ENCODE measurements at regions not wholly inside any gene's neighbourhood (a gene's known extent, or its start where the extent isn't known, plus 50 kb on each side); places are given as distances from the start of the nearest gene placed in this dataset.
"Not testable (repeated sequence)": the region's sequence is repeated elsewhere in the genome, so short reads cannot be mapped to it uniquely, and the experiment has no call there.

GRCh38 chr6:170192905-170193304, 98.0 kb downstream of the DLL1 start:
- DNase-seq: no peak

DNA sequence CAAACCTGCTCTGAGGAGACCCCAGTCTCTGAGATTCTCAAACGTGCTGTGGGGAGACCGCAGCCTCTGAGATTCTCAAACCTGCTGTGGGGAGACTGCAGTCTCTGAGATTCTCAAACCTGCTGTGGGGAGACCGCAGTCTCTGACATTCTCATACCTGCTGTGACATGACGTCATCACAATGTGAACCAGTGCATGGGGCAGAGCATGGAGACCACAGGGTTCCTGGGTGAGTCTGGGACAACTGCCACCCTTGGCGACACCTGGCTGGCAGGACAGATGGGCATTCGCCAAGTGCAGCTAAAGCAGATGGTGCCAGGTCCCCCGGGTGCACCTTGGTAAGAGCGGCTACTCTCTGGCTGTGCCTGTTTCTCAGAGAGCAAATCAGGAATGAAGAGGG, 98.8 kb downstream of the DLL1 start:
- DNase-seq: not testable (repeated sequence)

DNA sequence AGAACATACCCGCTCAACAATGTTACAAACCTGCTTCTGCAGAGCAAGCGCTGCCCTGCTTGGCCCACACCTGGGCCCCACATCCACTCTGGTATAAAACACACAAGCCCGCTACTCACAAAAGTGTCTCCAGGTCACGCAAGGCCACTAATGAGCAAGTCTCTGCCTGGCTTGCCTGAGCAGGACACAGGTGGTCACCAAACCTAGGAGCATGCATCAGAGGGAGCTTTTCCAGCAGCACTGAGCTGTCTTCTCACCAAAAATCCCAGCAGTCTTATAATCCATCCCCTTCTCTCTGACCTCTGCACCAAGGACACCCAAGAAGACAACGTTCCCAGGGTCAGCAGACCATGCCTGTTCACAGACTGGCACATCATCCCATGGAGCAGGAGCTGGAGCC, 100.8 kb downstream of the DLL1 start:
- DNase-seq: no peak

- DNase-seq: no peak
These were observed 101.6 kb downstream of the DLL1 start for GRCh38 chr6:170189236-170189635.

- no peak for DNase-seq
These were observed 102.3 kb downstream of the DLL1 start for GRCh38 chr6:170188571-170189001.

DNA sequence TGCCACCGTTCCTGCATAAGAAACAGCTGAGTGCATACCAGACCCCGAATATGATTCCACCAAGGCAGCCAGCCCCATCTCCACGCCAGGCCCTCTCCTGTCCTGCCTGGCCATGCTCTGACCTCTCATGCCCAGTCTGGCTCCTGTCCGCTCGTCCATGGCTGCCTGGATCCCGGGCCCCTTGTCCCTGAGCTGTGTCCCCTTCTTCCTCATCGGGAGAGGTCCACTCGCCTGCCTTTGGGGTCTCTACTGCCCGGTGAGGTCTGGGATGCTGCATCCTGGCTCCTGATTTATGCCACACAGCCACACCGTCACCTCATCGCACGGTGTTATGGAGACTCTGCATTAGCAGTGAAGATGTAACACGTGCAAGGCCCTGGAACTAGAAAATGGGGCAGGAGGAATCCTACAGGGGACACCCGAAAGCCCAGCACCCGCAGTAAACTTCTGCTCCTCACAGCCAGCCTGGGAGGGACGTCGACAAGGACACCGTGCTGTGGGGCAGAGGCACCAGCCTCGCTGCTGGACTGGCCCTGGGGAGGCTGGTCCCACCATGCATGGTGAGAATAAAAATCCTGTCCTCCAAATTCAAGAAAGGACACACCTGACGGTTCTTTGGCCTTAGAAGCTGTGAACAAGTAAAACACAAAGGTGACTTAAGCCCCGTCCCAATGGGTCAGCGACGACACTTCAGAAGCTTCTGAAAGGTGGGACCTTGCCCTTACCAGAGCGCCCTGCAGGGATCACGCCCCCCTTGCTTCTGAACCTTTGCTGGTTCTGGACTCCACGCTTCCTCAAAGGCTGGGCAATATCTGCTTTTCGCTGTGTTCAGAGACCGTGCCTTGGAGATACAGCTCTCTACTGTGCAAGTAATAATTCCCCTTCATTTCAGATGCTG, 103.0 kb downstream of the DLL1 start:
- DNase-seq: no peak

GRCh38 chr6:170186941-170187668, 103.8 kb downstream of the DLL1 start:
- no peak for DNase-seq

DNA sequence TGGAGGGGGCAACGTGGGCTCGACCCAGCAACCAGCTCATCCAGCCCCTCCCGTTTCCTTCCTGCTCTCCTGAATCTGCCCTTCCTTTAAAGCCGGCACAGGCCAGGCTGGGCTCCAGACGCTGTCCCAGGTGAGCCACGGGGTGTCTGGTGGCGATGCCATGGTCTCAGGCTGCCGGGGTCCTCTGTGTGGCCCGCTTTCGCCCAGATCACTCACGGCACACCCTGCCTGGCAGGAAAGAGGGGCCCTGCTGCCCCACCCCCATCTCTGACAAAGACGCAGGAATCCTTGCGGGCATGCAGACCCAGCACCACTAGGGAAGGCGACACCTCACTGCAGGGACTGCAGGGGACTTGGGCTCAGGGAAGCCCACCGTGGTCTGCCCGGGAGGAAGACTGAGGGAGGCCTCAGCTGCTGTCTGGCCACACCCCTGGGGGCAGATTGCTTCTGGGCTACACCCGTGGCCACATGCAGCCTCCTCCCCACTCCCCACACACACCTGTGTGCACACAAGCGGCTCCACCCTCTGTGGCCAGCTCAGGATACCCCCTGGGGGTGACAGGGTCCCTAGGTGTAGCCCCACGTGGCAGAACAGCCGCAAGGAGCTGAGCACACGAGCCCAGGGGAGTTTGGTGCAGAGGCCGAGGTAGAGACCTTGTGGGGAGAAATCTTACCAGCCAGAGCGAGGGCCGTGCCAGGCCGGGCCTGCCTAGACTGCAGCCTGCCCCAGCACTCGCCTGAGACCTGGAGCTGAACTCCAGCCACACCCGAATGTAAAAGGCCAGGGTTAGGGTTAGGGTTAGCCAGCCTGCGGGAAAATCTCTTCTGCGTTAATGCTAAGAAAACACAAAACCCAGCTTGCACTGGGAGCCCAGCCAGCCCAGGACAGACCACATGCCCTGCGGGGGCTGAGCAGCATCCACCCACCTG, 104.6 kb downstream of the DLL1 start:
- no peak for DNase-seq

DNA sequence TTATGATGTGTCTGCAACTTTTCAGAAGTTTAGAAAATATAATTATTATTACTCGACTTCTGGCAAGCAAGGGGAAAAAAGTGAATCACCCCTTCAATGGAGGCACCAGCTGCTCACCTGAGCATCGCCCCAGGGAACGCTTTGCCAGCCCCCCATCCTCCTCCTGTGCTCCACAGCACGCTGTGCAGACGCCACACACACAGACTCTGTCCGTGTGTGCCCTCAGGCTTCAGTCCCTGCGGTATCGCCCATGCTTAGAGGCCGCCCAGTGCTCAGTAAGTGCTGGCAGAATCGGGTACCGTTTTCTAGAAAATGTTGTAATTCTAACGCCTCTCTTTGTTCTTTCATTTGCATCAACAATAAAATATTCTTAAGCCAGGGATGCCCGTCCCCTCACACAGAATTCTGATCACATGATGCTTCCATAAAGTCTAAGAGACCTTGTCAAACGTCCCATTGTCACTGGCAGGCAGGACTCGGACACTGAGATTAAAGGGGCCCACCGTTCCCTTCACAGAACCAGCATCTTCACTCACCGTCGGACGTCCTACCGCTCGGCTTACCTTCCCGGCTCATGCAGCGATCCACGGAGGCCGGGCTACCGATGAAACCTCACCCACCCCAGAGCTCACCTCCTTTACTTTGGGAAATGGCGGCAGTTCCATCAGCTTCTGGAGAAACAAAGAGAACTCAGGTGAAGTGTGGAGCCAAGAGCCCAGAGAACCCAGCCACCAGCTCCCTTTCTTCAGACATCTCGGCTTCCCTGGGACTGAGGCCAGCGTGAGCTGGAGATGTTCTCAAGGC, 105.5 kb downstream of the DLL1 start:
- no peak for DNase-seq

- no peak for DNase-seq
These were observed 106.6 kb downstream of the DLL1 start for GRCh38 chr6:170184316-170184715.

- DNase-seq: no peak
These were observed 107.4 kb downstream of the DLL1 start for GRCh38 chr6:170183521-170183920.

GRCh38 chr6:170182781-170183120, 108.1 kb downstream of the DLL1 start:
- no peak for DNase-seq

- no peak for DNase-seq
These were observed 108.6 kb downstream of the DLL1 start for GRCh38 chr6:170182093-170182780.

DNA sequence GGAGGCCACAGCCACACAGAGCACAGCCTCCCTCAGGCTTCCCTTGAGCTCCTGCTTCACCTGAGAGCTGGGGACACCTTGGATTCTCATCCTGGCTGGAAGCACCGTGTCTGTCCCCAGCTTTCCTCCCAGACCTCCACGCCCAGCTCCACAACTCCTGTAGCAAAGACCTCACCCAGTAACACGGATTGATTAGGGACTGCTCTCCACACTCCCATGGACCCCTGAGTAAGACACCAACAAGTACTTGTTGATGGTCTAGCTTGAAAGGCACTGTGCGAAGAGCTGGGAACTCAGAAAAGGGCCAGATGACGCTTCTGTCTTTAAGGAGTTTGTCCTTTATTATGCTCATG, 109.6 kb downstream of the DLL1 start:
- no peak for DNase-seq

DNA sequence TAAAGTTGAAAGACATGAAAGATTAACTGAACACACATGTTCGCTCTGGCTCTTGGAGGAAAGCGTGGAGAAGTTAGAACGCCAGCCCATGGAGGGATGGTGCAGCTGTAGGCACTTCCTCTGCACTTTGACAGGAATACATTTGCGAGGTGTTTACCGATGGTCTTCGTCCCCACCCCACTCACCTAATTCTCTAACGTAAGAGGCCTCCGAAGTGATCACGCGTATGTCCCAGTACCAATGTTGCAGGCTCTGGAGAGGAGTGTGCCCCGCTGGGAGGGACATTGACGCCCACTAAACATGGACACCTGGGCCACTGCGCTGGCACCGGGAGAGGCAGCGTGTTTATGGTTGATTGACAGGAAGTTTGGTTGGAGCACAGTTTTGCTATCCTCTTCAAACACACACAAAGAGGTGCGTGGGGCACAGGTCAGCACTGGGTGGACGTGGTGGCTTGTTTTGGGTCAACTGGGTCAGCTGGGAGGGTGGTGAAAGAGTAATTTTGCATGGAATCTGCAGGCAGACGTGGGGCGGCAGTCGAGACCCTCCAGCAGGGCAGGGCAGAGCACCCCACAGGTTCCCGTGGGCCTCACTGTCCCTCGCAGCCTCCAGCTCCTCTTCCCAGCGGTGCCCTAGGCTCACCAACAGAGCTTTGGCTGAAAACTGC, 110.1 kb downstream of the DLL1 start:
- no peak for DNase-seq

DNA sequence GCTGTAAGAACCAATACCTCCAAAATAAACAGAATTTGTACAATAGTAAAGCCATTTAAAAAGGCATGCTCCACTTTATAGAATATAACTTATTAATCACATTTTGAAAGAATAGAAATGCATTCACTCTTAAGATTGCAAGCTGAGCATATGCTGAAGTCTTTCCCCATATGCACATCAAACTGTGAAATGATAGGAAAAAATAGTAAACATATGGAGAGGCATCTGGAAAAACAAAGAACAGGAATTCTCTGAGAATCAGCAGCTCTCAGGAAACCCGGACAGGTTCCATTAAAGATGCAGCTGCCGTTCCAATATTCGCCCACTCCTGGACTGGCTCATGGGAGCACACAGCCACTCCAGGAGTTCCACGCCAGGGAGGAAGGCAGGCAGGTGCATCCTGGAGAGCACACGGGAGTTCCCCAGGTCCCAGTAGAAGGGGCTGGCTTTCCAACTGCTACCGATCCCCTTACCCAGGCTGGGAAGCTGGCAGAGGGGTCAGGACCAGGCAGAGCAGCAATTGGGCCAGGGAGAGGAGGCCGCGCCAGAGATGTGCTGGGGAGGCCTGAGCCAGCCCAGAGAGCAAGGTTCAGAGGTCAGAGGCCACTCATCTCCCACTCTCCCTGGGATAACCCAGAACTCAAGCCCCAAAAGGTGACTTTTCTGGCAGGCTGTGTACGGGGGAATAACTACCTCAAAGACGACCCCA, 111.1 kb downstream of the DLL1 start:
- no peak for DNase-seq

GRCh38 chr6:170178561-170179477, 112.1 kb downstream of the DLL1 start:
- no peak for DNase-seq

DNA sequence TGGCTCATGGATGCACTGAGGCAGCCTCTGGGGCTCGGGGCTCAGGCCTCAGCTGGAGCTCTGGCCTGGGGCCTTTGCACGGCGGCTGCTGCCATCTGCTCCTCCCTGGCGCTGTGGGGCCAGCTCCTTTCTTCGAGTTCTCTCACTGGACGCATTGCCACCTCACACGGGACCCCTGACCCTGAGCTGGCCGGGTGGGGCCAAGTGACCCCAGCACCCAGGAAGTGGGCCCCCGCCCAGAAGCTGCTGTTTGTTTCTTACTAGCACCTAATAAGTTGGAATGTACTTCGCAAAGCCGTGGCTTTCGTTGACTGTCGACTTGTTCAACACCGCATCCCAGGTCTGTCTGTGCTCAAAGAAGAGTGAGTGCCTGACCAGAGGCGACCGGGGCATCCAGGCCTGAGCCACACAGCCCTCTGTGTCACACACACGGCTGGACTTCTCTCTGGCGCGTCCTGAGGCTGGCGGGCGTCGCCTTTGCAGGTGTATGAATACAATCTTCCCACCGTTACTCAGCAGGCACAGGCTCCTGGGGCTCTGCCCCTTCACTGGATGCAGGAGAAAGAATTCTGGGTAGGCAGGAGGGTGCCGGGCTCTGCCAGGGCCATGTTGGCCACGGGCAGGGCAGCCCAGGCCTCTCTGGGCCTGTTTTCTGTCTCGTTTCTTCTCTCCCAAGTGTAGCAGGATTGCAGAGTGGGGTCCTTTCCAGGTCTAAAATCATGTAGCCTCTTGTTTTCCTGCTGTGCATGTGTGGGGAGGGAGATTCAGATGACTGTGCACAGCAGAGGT, 112.9 kb downstream of the DLL1 start:
- no peak for DNase-seq
